Ectodermal cell (in vitro differentiated cells): ENCODE measurements at regions not wholly inside any gene's neighbourhood (a gene's known extent, or its start where the extent isn't known, plus 50 kb on each side); places are given as distances from the start of the nearest gene placed in this dataset.

Source experiments
- H3K27ac ChIP-seq: 2 replicates; pipeline ENCODE4 v1.7.0; 2013; ENCODE audit warnings: mild to moderate bottlenecking, low read depth, low read length; ENCODE audit not compliant: insufficient read depth, poor library complexity, severe bottlenecking
- H3K27me3 ChIP-seq: 2 replicates; pipeline ENCODE4 v1.7.0; 2013; ENCODE audit warnings: mild to moderate bottlenecking, low read length; ENCODE audit not compliant: insufficient read depth, control insufficient read depth, poor library complexity, severe bottlenecking
- H3K36me3 ChIP-seq: one replicate; pipeline ENCODE4 v1.7.0; 2013; ENCODE audit warnings: low read length; ENCODE audit not compliant: control insufficient read depth, insufficient read depth
- H3K4me1 ChIP-seq: one replicate; pipeline ENCODE4 v1.7.0; 2013; ENCODE audit warnings: low read length; ENCODE audit not compliant: control insufficient read depth, insufficient read depth
- H3K4me3 ChIP-seq: 2 replicates; pipeline ENCODE4 v1.7.0; 2013; ENCODE audit warnings: low read depth, low read length, control low read depth; ENCODE audit not compliant: insufficient read depth
- H3K9me3 ChIP-seq: 2 replicates; pipeline ENCODE4 v1.7.0; 2013; ENCODE audit warnings: mild to moderate bottlenecking, low read length, moderate library complexity; ENCODE audit not compliant: control insufficient read depth
- WGBS, 2 experiments: methylation state at CpG; one replicate each; pipeline ENCODE4 v1.1.7; 2013; ENCODE audit warnings: missing lambda C conversion rate in 2 of 2; 5-methylcytosine and 5-hydroxymethylcytosine counted together

DNA sequence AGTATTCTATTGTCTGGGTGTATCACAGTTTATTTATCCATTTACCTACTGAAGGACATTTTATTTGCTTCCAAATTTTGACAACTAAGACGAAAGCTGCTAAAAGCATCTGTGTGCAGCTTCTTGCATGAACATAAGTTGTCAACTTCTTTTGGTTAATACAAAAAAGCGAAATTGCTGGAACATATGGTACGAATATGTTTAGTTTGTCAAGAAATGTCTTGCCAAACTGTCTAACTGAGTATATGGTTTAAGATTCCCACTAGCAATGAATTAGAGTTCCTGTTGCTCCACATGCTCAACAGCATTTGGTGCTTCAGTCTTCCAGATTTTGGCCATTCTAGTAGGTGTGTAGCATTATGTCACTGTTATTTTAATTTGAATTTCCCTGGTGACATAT lies 372.3 kb upstream of the NRXN1 start:
- Histone ChIP-seq H3K4me3 (no peak overlapping the region), H3K4me1 (no peaks in the 10 kb centered on the region), H3K9me3 (no peaks in the 10 kb centered on the region), H3K27me3 (no peaks in the 10 kb centered on the region), H3K27ac (no peak overlapping the region), H3K36me3 (no peaks in the 10 kb centered on the region)
- 97 to 98% methylated on average over 3 of the region's 3 CpGs for WGBS, 2 experiments

DNA sequence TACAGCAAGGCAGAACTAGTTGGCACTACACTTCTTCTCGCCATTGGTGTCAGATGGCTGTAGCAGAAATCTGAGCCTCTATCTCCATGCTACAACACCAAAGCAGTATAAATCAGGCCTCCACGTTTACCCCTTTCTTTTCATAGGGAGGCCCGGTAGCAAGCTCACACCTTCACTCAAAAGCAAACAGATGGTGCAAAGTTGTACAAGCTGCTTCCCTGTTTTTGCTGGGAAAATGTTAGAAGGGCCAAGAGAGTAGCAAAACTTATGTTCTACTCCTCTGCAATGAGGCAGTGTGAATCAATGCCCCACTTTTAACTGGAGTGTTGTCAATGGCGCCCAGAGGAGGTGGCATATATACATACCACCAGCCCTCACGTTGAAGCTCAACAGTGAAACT lies 369.6 kb upstream of the NRXN1 start:
- H3K36me3 ChIP-seq, result no peaks in the 10 kb centered on the region
- no peak overlapping the region for H3K4me3 ChIP-seq
- H3K27ac ChIP-seq, result no peak overlapping the region
- WGBS, 2 experiments, result 94 to 95% methylated on average over 3 to 4 of the region's 5 CpGs
- H3K9me3 ChIP-seq, result no peaks in the 10 kb centered on the region
- no peaks in the 10 kb centered on the region for H3K27me3 ChIP-seq
- no peaks in the 10 kb centered on the region for H3K4me1 ChIP-seq

DNA sequence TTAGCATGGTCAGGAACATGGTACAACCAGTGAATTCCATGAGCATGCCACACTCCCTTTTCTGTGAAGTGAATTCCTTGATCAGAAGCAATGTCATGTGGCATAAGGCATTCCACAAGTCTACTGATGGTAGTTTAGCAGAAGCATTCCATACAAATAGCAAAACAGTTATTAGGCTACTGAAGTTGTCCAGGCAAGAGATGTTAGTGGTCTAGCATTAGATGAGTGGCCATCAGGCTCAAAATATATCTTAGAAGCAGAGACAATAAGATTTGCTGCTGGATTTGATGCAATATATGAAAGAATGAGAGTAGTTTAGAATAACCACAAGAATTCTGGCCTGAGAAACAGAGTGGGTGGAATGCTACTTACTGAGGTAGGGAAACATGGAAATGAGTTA lies 355.3 kb upstream of the NRXN1 start:
- Histone ChIP-seq H3K9me3 (no peaks in the 10 kb centered on the region), H3K27ac (no peak overlapping the region), H3K36me3 (no peaks in the 10 kb centered on the region)

DNA sequence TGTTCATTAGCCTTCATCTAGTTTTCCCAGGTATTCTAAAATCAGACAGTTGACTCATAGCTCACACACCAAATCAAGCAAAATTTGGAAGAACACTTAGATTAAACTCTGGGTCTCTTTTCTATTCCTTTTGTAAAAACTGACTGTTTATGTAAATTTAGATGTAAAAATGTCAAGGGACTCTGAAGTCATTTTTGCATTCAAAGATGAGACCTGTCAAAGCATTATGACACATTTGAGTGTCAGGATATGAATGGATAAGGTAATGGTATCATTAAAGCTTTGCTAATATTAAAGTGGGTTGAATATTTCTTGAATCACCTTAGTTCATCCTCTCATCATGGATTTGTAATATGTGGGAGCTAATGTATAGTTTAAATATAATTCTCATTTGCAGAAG lies 348.1 kb upstream of the NRXN1 start:
- no peaks in the 10 kb centered on the region for H3K4me1 ChIP-seq
- H3K4me3 ChIP-seq, result no peak overlapping the region

More for the DNA sequence above, 355.3 kb upstream of the NRXN1 start:
- H3K27me3 ChIP-seq, result no peaks in the 10 kb centered on the region
- H3K4me1 ChIP-seq, result no peaks in the 10 kb centered on the region
- no peak overlapping the region for H3K4me3 ChIP-seq

DNA sequence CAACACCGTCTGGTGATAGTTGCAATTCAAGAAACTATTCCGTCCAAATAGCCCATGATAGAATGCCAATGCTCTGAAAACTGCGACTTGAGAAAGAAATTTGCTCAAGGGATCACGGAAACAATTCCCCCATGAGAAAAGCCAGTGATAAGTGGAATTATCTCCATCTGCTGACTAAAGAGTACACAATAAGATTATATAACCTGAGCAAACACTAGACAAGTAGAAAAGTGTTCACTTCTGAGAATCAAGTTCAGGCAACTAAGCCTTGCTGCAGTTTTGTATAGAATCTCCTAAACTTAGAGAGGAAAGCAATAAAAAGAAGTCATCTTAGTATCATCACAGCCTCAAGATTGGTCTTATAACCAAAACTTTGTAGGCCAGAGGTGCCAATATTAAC lies 336.3 kb upstream of the NRXN1 start:
- no peaks in the 10 kb centered on the region for H3K9me3 ChIP-seq
- 94 to 99% methylated on average over 4 of the region's 4 CpGs for WGBS, 2 experiments

More for the DNA sequence above, 348.1 kb upstream of the NRXN1 start:
- Histone ChIP-seq H3K36me3 (no peaks in the 10 kb centered on the region), H3K9me3 (no peaks in the 10 kb centered on the region), H3K27me3 (no peaks in the 10 kb centered on the region), H3K27ac (no peak overlapping the region)

DNA sequence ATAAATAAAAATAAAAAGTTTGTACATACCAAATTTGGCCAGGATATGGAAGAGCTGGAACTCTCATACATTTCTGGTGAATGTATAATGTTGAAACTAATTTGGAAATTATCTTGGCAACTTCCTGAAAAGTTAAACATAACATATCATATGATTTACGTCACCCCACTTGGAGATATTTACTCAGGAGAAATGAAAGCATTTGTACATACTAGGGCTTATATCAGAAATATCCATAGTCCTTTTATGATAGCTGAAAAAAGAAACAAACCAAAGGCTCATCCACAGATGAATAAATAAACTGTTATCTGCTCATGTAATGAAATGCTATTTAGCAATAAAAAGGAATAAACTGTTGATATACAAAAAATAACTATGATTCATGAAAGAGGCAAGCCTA lies 318.2 kb upstream of the NRXN1 start:
- no peak overlapping the region for H3K4me3 ChIP-seq
- H3K9me3 ChIP-seq, result no peaks in the 10 kb centered on the region
- no peaks in the 10 kb centered on the region for H3K27me3 ChIP-seq
- no peaks in the 10 kb centered on the region for H3K4me1 ChIP-seq
- no peaks in the 10 kb centered on the region for H3K36me3 ChIP-seq
- H3K27ac ChIP-seq, result no peak overlapping the region
- 100% methylated on average over 1 of the region's 1 CpG; no CpG with 5 or more reads in 1 of the 2 experiments for WGBS, 2 experiments

More for the DNA sequence above, 336.3 kb upstream of the NRXN1 start:
- H3K36me3 ChIP-seq, result no peaks in the 10 kb centered on the region
- no peaks in the 10 kb centered on the region for H3K27me3 ChIP-seq
- H3K4me3 ChIP-seq, result no peak overlapping the region
- H3K27ac ChIP-seq, result no peak overlapping the region
- no peaks in the 10 kb centered on the region for H3K4me1 ChIP-seq

DNA sequence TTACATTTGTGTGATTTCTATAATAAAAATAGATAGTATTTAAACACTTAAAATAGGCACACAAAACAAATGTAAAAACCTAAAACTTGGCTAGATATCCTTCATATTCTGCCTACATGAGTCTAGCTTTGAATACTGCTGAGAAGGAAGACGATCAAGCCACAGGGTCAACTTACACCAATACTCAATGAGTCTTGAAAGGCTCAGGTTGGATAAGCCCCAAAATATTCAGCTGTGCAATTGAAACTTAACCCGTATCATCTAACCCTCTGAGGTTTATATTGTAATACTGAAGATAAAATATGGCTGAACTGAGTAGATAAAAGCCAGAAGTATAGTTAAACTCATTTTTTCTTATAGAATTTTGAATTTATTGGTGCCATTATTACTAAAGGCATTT lies 313.0 kb upstream of the NRXN1 start:
- no peak overlapping the region for H3K27ac ChIP-seq
- no peaks in the 10 kb centered on the region for H3K9me3 ChIP-seq
- 95 to 98% methylated on average over 2 of the region's 2 CpGs for WGBS, 2 experiments
- no peaks in the 10 kb centered on the region for H3K27me3 ChIP-seq
- no peaks in the 10 kb centered on the region for H3K4me1 ChIP-seq
- H3K36me3 ChIP-seq, result no peaks in the 10 kb centered on the region
- no peak overlapping the region for H3K4me3 ChIP-seq

DNA sequence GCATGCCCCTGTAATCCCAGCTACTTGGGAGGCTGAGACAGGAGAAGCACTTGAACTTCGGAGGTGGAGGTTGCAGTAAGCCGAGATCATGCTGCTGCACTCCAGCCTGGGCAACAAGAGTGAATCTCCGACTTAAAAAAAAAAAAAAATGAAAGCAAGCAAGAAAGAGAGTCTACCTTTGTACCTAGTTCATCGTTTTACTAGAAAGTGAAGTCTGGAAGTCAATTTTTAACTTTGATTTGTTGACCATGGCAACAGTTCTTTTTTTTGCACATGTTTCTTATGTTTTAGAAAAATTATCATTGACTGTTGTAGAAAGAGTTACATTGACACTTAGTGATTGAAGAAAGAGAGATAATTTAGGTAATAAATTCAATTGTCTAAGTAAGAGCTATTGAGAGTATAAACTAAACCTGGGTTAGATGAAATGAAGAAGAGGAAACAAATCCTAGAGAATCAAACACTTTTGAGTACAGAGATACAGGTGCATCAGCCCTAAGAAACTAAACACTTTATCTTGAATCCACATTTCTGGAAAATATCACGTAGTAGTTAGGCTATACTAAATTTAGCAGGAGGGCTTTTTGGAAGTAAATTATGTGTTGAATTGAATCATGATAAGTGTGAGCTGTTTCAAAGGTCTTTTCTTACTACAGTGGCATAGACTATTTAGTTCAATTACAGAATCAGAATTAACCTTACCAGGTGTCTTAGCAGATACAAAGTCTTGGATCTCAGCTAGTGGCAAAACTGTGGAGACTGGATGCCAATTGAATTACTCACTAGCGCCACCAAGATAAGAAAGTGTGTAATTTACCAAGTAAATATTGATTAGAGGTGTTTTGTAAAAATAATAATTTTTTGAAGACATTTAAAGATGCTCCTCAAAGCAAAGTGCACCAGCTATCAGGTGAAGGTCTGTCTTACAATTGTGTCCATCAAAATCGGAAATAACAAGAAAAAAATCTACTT lies 303.4 kb upstream of the NRXN1 start:
- WGBS, 2 experiments, result 80 to 88% methylated on average over 7 of the region's 7 CpGs
- H3K36me3 ChIP-seq, result no peaks in the 10 kb centered on the region
- H3K27me3 ChIP-seq, result no peaks in the 10 kb centered on the region
- no peaks in the 10 kb centered on the region for H3K4me1 ChIP-seq
- no peak overlapping the region for H3K27ac ChIP-seq
- no peaks in the 10 kb centered on the region for H3K9me3 ChIP-seq
- no peak overlapping the region for H3K4me3 ChIP-seq

DNA sequence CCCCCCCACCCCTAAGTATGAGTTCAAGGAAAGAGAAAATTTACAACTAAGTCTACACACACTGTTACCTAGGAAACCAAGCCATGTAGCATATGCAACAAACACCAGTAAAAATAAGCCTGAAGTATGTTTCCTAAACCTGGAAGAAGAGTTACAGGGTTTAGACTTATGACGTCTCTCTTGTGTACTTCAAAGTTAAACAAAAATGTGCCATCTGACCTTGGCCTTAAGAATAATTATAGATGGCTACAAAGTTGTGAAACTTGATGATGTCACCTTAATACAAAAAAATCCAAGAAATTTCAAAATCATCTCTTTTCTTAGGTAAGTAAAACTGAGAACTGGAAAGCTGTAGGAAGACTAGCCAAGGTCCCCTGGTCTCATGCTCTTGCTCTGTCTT lies 297.6 kb upstream of the NRXN1 start:
- Histone ChIP-seq H3K36me3 (no peaks in the 10 kb centered on the region), H3K27ac (no peak overlapping the region), H3K4me3 (no peak overlapping the region), H3K4me1 (no peaks in the 10 kb centered on the region), H3K9me3 (no peaks in the 10 kb centered on the region), H3K27me3 (no peaks in the 10 kb centered on the region)
- WGBS, 2 experiments, result 95 to 100% methylated on average over 1 of the region's 1 CpG

DNA sequence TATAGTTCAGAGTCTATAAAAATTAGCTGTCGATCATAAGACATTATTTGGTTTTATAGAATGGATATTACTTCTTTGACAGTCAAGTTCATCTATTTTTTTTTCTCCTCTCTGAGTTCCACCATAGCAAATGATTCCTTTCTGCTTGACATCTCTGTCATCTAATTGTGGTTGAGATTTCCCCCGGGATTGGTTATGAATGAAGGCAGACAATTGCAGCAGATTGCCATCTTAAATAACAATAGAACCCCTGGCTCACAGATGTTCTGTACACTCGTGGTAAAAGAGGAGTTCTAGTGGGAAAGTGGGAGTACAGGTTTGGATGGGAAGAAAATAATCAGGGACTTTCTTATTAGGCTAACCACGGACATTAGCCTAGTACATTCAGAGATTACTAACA lies 292.1 kb upstream of the NRXN1 start:
- Histone ChIP-seq H3K4me3 (no peak overlapping the region), H3K36me3 (no peaks in the 10 kb centered on the region), H3K4me1 (no peaks in the 10 kb centered on the region), H3K27me3 (no peaks in the 10 kb centered on the region), H3K9me3 (no peaks in the 10 kb centered on the region), H3K27ac (no peak overlapping the region)
- WGBS, 2 experiments, result 86 to 92% methylated on average over 2 to 4 of the region's 4 CpGs
